H9 (cell line): ENCODE measurements at regions not wholly inside any gene's neighbourhood (a gene's known extent, or its start where the extent isn't known, plus 50 kb on each side); places are given as distances from the start of the nearest gene placed in this dataset.

ENCODE experiments used
- DNase-seq: peaks from one replicate; pipeline ENCODE4 v3.0.0-alpha.2; 2017
- H2AFZ ChIP-seq: one replicate; pipeline ENCODE4 v1.6.1; 2013; ENCODE audit warnings: mild to moderate bottlenecking, low read length, control low read depth, moderate library complexity
- H2AK5ac ChIP-seq: 2 replicates; pipeline ENCODE4 v1.6.1; 2013; ENCODE audit warnings: low read length, control low read depth, mixed read lengths; ENCODE audit not compliant: insufficient read length
- H2BK120ac ChIP-seq: one replicate; pipeline ENCODE4 v1.6.1; 2013; ENCODE audit warnings: low read depth, mild to moderate bottlenecking, low read length, control low read depth, inconsistent platforms; ENCODE audit not compliant: poor library complexity, severe bottlenecking
- H2BK12ac ChIP-seq: 2 replicates; pipeline ENCODE4 v1.6.1; 2013; ENCODE audit warnings: low read length, control low read depth, mixed read lengths, low read depth; ENCODE audit not compliant: insufficient read length
- H2BK15ac ChIP-seq: 2 replicates; pipeline ENCODE4 v1.6.1; 2013; ENCODE audit warnings: low read depth, low read length, control low read depth
- H2BK20ac ChIP-seq: one replicate; pipeline ENCODE4 v1.6.1; 2013; ENCODE audit warnings: low read depth, mild to moderate bottlenecking, low read length, control low read depth, inconsistent platforms; ENCODE audit not compliant: poor library complexity, severe bottlenecking
- H2BK5ac ChIP-seq: 2 replicates; pipeline ENCODE4 v1.6.1; 2013; ENCODE audit warnings: low read length, control low read depth, mixed read lengths; ENCODE audit not compliant: insufficient read length
- H3K14ac ChIP-seq: 2 replicates; pipeline ENCODE4 v1.6.1; 2013; ENCODE audit warnings: low read length, control low read depth; ENCODE audit not compliant: insufficient read depth
- H3K18ac ChIP-seq: 2 replicates; pipeline ENCODE4 v1.6.1; 2013; ENCODE audit warnings: low read depth, mild to moderate bottlenecking, mixed read lengths, low read length, control low read depth; ENCODE audit not compliant: insufficient read length
- H3K23ac ChIP-seq: 2 replicates; pipeline ENCODE4 v1.6.1; 2013; ENCODE audit warnings: low read length, control low read depth, mixed read lengths, low read depth; ENCODE audit not compliant: insufficient read length
- H3K23me2 ChIP-seq: 2 replicates; pipeline ENCODE4 v1.6.1; 2013; ENCODE audit warnings: low read depth, mild to moderate bottlenecking, mixed read lengths, low read length, control low read depth; ENCODE audit not compliant: insufficient read length, poor library complexity, severe bottlenecking
- H3K27ac ChIP-seq: 2 replicates; pipeline ENCODE4 v1.5.1; 2013; ENCODE audit warnings: low read length, control low read depth, mixed read lengths, low read depth; ENCODE audit not compliant: insufficient read length
- H3K27me3 ChIP-seq: 2 replicates; pipeline ENCODE4 v1.6.1; 2013; ENCODE audit warnings: low read length, control low read depth, inconsistent platforms; ENCODE audit not compliant: insufficient read depth
- H3K4ac ChIP-seq: 2 replicates; pipeline ENCODE4 v1.6.1; 2013; ENCODE audit warnings: low read depth, mild to moderate bottlenecking, control low read depth, inconsistent platforms, low read length, moderate library complexity
- H3K4me1 ChIP-seq: 2 replicates; pipeline ENCODE4 v1.6.1; 2013; ENCODE audit warnings: low read length, control low read depth, inconsistent platforms; ENCODE audit not compliant: insufficient read depth
- H3K4me2 ChIP-seq: 2 replicates; pipeline ENCODE4 v1.6.1; 2013; ENCODE audit warnings: low read length, control low read depth, mixed read lengths; ENCODE audit not compliant: insufficient read length, insufficient read depth
- H3K56ac ChIP-seq: 2 replicates; pipeline ENCODE4 v1.6.1; 2013; ENCODE audit warnings: low read depth, mild to moderate bottlenecking, mixed read lengths, low read length, control low read depth; ENCODE audit not compliant: insufficient read length
- H3K79me1 ChIP-seq: 2 replicates; pipeline ENCODE4 v1.6.1; 2013; ENCODE audit warnings: low read depth, mild to moderate bottlenecking, moderate library complexity, low read length, control low read depth, inconsistent platforms; ENCODE audit not compliant: insufficient read depth, poor library complexity, severe bottlenecking
- H3K79me2 ChIP-seq: 2 replicates; pipeline ENCODE4 v1.6.1; 2013; ENCODE audit warnings: low read length, control low read depth, inconsistent platforms; ENCODE audit not compliant: insufficient read depth
- H3K9ac ChIP-seq: 2 replicates; pipeline ENCODE4 v1.6.1; 2013; ENCODE audit warnings: low read length, control low read depth, mixed read lengths; ENCODE audit not compliant: insufficient read length; ENCODE audit errors: extremely low read depth
- H3K9me3 ChIP-seq: one replicate; pipeline ENCODE4 v1.6.1; 2013; ENCODE audit warnings: low read depth, low read length, inconsistent platforms; ENCODE audit not compliant: control insufficient read depth
- H3T11ph ChIP-seq: one replicate; pipeline ENCODE4 v1.6.1; 2013; ENCODE audit warnings: mild to moderate bottlenecking, low read length, control low read depth, inconsistent platforms
- H4K20me1 ChIP-seq: one replicate; pipeline ENCODE4 v1.6.1; 2013; ENCODE audit not compliant: control insufficient read depth, insufficient read length, insufficient read depth
- H4K5ac ChIP-seq: 2 replicates; pipeline ENCODE4 v1.6.1; 2013; ENCODE audit warnings: low read depth, mild to moderate bottlenecking, mixed read lengths, low read length, control low read depth; ENCODE audit not compliant: insufficient read length
- H4K8ac ChIP-seq: replicated peaks from 2 replicates; pipeline ENCODE4 v1.6.1; 2013; ENCODE audit warnings: low read length, control low read depth, mixed read lengths, low read depth; ENCODE audit not compliant: insufficient read length
- H4K91ac ChIP-seq: 2 replicates; pipeline ENCODE4 v1.6.1; 2013; ENCODE audit warnings: low read depth, mild to moderate bottlenecking, moderate library complexity, mixed read lengths, low read length, control low read depth; ENCODE audit not compliant: insufficient read length
- H3K27ac Mint-ChIP-seq, 3 experiments: 2 replicates in 2 of 3; 3 replicates in 1 of 3; pipeline ENCODE4 v1.8.0; 2020 to 2021; ENCODE audit warnings: mixed read lengths in 3 of 3, mild to moderate bottlenecking in 1 of 3, moderate library complexity in 1 of 3
- H3K27me3 Mint-ChIP-seq: 2 replicates; pipeline ENCODE4 v1.8.0; 2021; ENCODE audit warnings: low read depth, mild to moderate bottlenecking, moderate library complexity, mixed read lengths
- H3K36me3 Mint-ChIP-seq, 3 experiments: 2 replicates in 2 of 3; 3 replicates in 1 of 3; pipeline ENCODE4 v1.8.0; 2020 to 2021; ENCODE audit warnings: low read depth in 3 of 3, mixed read lengths in 3 of 3; ENCODE audit not compliant: insufficient read depth in 1 of 3
- H3K4me1 Mint-ChIP-seq, 2 experiments: 2 replicates each; pipeline ENCODE4 v1.8.0; 2020; ENCODE audit warnings: mixed read lengths in 2 of 2
- H3K4me3 Mint-ChIP-seq, 2 experiments: 2 replicates in 1 of 2; 3 replicates in 1 of 2; pipeline ENCODE4 v1.8.0; 2020 to 2021; ENCODE audit warnings: mild to moderate bottlenecking in 2 of 2, mixed read lengths in 2 of 2, moderate library complexity in 1 of 2
- H3K9me3 Mint-ChIP-seq, 2 experiments: 2 replicates in 1 of 2; 3 replicates in 1 of 2; pipeline ENCODE4 v1.8.0; 2020; ENCODE audit warnings: mild to moderate bottlenecking in 2 of 2, mixed read lengths in 2 of 2, moderate library complexity in 1 of 2
- CTCF ChIP-seq: fragments of 200-600 bp; sonication (generic); conservative IDR thresholded peaks from 3 replicates; pipeline ENCODE4 v1.8.0; 2021; ENCODE audit warnings: antibody characterized with exemption, mild to moderate bottlenecking
- WGBS: extraction: QIAGEN DNeasy Blood & Tissue Kit; methylation state at CpG from one replicate; pipeline ENCODE4 v1.1.7; 2013; ENCODE audit warnings: missing lambda C conversion rate, low lambda C conversion rate, mixed read lengths; ENCODE audit not compliant: insufficient read length; ENCODE audit errors: extremely low coverage; 5-methylcytosine and 5-hydroxymethylcytosine counted together

- Histone ChIP-seq H3K56ac (no peak overlapping the region), H2AK5ac (no peak overlapping the region), H4K8ac (no peak overlapping the region), H3K9ac (no peak overlapping the region), H2BK15ac (no peak overlapping the region), H3T11ph (no peak overlapping the region), H3K14ac (no peak overlapping the region), H4K91ac (no peak overlapping the region), H3K4ac (no peak overlapping the region), H3K23ac (no peak overlapping the region), H2BK120ac (no peak overlapping the region), H3K23me2 (no peaks in the 10 kb centered on the region), H2BK20ac (no peak overlapping the region), H3K4me2 (no peak overlapping the region), H3K4me1 (no peaks in the 10 kb centered on the region), H4K5ac (no peak overlapping the region), H3K27ac (no peak overlapping the region), H4K20me1 (no peaks in the 10 kb centered on the region), H3K27me3 (no peaks in the 10 kb centered on the region), H3K18ac (no peak overlapping the region), H3K79me1 (no peaks in the 10 kb centered on the region), H2BK5ac (no peak overlapping the region), H2BK12ac (no peak overlapping the region), H3K9me3 (no peaks in the 10 kb centered on the region), H2AFZ (no peak overlapping the region), H3K79me2 (no peaks in the 10 kb centered on the region)
- no CpG with 5 or more reads among the region's 2 CpGs for WGBS
- no peaks in the 10 kb centered on the region for H3K9me3 Mint-ChIP-seq
- no peak overlapping the region for H3K27ac Mint-ChIP-seq
- no peak overlapping the region for H3K4me3 Mint-ChIP-seq
- H3K27me3 Mint-ChIP-seq, result no peaks in the 10 kb centered on the region
- H3K36me3 Mint-ChIP-seq, result no peaks in the 10 kb centered on the region; a peak in 1 of 7 replicates
- DNase-seq, result no peak
- H3K4me1 Mint-ChIP-seq, result no peaks in the 10 kb centered on the region
- no peak for TF ChIP-seq CTCF
Measured at GRCh38 chr14:43169722-43170121, 1337.4 kb downstream of the FSCB start.
